Tibial artery (tissue), 4 donors: ENCODE measurements at regions not wholly inside any gene's neighbourhood (a gene's known extent, or its start where the extent isn't known, plus 50 kb on each side); places are given as distances from the start of the nearest gene placed in this dataset.

Source experiments
- DNase-seq, 2 donors: peaks; one replicate each; pipeline ENCODE4 v3.0.0-alpha.2; 2019
- H3K27ac ChIP-seq, 2 donors: fragments of 200-600 bp; sonication (generic) in 1 of 2; 1 replicate in 1 of 2; 2 replicates in 1 of 2; pipeline ENCODE4 v1.5.1; 2018 to 2019; ENCODE audit warnings: mild to moderate bottlenecking in 1 of 2
- H3K27me3 ChIP-seq, 2 donors: fragments of 200-600 bp; sonication (generic) in 1 of 2; one replicate each; pipeline versions ENCODE4 v1.5.1 to v1.6.0; 2016 to 2019
- H3K36me3 ChIP-seq, 3 donors: fragments of 200-600 bp; sonication (generic) in 2 of 3; one replicate each; pipeline ENCODE4 v1.5.1; 2016 to 2019; ENCODE audit warnings: mild to moderate bottlenecking in 2 of 3
- H3K4me1 ChIP-seq, 4 donors: fragments of 200-600 bp; sonication (generic) in 2 of 4; 1 replicate in 3 of 4; 2 replicates in 1 of 4; pipeline ENCODE4 v1.5.1; 2016 to 2019
- H3K4me3 ChIP-seq, 2 donors: fragments of 200-600 bp; sonication (generic) in 1 of 2; 1 replicate in 1 of 2; 2 replicates in 1 of 2; pipeline ENCODE4 v1.5.1; 2018 to 2019; ENCODE audit warnings: mild to moderate bottlenecking in 2 of 2
- H3K9me3 ChIP-seq, 3 donors: fragments of 200-600 bp; sonication (generic) in 1 of 3; one replicate each; pipeline ENCODE4 v1.5.1; 2016 to 2019
- intact Hi-C: fragments of 100-400 bp; cut with DNase I; formaldehyde crosslinking; loops from one replicate; pipeline ENCODE4 v1.15.0; 2023; ENCODE audit warnings: low total_unique reads
- TF ChIP-seq, protein P1 (sequence below), 2 experiments: fragments of 200-600 bp in 1 of 2; fragments of 450-650 bp in 1 of 2; IDR thresholded peaks; one replicate each; pipeline ENCODE4 v1.5.1; 2017 to 2019; ENCODE audit warnings: antibody characterized with exemption in 2 of 2, mild to moderate bottlenecking in 1 of 2, moderate library complexity in 1 of 2

DNA sequence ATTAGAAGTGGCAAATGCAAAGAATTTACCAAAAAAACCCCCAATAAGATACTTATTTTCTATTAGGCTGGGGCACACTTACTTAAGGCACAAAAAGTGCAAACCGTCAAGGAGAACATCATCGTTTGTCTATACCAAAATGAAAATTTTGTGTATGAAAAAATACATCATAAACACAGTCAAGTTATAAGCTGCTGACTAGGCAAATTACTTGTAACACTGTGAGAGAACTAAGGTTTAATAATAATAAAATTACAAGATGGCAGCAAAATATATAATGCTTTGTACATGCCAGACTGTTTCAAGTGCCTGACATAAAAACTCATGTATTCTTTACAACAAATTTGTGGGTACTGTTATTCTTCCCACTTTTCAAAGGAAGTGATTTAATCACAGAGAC, 297.2 kb upstream of the CRBN start:
- TF ChIP-seq, protein P1, sequence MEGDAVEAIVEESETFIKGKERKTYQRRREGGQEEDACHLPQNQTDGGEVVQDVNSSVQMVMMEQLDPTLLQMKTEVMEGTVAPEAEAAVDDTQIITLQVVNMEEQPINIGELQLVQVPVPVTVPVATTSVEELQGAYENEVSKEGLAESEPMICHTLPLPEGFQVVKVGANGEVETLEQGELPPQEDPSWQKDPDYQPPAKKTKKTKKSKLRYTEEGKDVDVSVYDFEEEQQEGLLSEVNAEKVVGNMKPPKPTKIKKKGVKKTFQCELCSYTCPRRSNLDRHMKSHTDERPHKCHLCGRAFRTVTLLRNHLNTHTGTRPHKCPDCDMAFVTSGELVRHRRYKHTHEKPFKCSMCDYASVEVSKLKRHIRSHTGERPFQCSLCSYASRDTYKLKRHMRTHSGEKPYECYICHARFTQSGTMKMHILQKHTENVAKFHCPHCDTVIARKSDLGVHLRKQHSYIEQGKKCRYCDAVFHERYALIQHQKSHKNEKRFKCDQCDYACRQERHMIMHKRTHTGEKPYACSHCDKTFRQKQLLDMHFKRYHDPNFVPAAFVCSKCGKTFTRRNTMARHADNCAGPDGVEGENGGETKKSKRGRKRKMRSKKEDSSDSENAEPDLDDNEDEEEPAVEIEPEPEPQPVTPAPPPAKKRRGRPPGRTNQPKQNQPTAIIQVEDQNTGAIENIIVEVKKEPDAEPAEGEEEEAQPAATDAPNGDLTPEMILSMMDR (IDR thresholded peaks at IDR 0.05): no peak
- Histone ChIP-seq H3K36me3 (no peaks in the 10 kb centered on the region), H3K9me3 (no peaks in the 10 kb centered on the region), H3K4me1 (no peaks in the 10 kb centered on the region), H3K4me3 (no peak overlapping the region), H3K27me3 (no peaks in the 10 kb centered on the region), H3K27ac (no peak overlapping the region)
- no peak for DNase-seq
- intact Hi-C loops: no loop called here

DNA sequence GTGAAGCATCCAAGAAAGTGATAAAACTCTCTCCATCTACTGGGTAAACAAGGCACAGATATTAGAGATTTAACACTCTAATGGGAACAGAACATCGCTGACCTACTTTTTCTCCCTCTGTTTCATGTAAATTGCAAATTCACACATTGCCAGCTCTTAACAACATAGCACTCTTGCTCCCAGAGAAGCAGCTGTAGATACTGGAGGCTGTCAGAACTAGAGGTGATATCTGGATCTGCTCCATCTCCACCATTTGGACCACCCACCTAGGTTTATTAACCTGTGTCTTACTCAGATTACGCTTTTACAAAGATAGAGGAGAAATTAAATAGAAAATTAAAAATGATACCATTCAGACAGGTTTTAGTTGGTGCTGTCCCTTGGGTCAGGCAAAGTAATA, 289.1 kb upstream of the CRBN start:
- H3K4me3 ChIP-seq: no peak overlapping the region
- H3K27me3 ChIP-seq: no peaks in the 10 kb centered on the region
- no peaks in the 10 kb centered on the region for H3K4me1 ChIP-seq
- intact Hi-C loops: no loop called here
- no peaks in the 10 kb centered on the region for H3K36me3 ChIP-seq
- no peak overlapping the region for H3K27ac ChIP-seq
- no peaks in the 10 kb centered on the region for H3K9me3 ChIP-seq
- TF ChIP-seq, protein P1 (IDR thresholded peaks at IDR 0.05): no peak
- DNase-seq: no peak

DNA sequence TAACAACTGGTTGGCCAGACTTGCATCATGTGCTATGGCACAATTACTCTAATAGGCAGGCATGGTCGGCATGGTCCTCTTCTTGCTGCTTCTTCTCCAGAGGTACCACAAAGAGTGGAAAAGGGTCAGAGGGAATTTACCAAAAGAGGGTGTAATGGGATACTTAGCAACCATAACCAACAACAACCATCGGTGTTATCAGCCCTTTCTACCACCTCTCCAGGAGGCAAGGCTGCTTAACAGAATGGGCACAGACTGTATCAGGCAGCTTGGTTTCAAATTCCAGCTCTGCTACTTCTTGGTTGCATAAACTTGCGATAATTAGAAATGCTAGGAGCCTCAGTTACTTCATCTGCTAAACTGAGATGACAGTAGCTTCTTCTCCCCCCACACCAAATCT, 284.6 kb upstream of the CRBN start:
- Histone ChIP-seq H3K27me3 (no peaks in the 10 kb centered on the region), H3K4me1 (no peaks in the 10 kb centered on the region), H3K27ac (no peak overlapping the region), H3K4me3 (no peak overlapping the region), H3K9me3 (no peaks in the 10 kb centered on the region), H3K36me3 (no peaks in the 10 kb centered on the region)
- intact Hi-C loops: no loop called here
- DNase-seq: no peak
- TF ChIP-seq, protein P1 (IDR thresholded peaks at IDR 0.05): no peak

DNA sequence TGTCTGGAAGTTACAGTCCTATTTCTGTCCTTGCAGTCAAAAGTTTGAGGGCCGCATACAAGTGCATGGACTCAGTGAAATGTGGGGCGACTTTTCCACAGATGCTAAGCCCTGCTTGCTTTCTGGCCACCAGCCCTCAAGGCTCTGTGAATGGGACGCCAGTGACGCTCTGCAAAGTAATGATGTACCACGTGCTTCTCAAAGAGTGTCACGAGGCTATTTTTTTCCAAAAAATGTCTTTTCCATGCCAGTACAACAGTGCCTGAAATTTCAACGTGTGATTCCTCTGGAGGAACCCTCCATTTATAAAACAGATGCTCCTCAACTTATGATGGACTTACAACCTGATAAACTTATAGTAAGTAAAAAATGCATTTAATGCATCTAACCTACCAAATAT, 281.8 kb upstream of the CRBN start:
- no peaks in the 10 kb centered on the region for H3K27me3 ChIP-seq
- no peaks in the 10 kb centered on the region for H3K9me3 ChIP-seq
- no peaks in the 10 kb centered on the region for H3K4me1 ChIP-seq
- no peaks in the 10 kb centered on the region for H3K36me3 ChIP-seq
- no peak for DNase-seq
- TF ChIP-seq, protein P1 (IDR thresholded peaks at IDR 0.05): no peak
- no peak overlapping the region for H3K27ac ChIP-seq
- intact Hi-C loops: no loop called here
- no peak overlapping the region for H3K4me3 ChIP-seq

DNA sequence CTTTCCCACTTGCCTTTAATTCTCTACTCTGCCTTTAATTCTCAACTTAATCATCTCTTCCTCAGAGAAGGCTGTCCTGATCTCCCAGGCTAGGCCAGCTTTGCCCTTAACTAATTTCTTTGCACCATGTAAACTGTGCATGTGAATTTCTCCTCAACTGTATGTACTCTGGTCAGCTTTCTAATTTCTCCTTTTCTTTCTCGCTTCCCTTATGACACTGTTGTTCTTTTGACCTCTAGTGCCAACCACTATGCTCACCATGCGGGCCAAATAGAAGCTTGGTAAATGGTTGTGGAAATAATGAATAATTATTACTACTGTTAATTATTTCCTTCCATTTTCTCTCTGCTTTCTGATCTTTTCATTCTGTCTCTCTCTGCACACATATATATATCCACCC, 269.0 kb upstream of the CRBN start:
- Histone ChIP-seq H3K4me1 (no peaks in the 10 kb centered on the region), H3K4me3 (no peak overlapping the region), H3K36me3 (no peaks in the 10 kb centered on the region), H3K27ac (no peak overlapping the region), H3K9me3 (no peaks in the 10 kb centered on the region), H3K27me3 (no peaks in the 10 kb centered on the region)
- TF ChIP-seq, protein P1 (IDR thresholded peaks at IDR 0.05): no peak
- intact Hi-C loops: no loop called here
- no peak for DNase-seq

DNA sequence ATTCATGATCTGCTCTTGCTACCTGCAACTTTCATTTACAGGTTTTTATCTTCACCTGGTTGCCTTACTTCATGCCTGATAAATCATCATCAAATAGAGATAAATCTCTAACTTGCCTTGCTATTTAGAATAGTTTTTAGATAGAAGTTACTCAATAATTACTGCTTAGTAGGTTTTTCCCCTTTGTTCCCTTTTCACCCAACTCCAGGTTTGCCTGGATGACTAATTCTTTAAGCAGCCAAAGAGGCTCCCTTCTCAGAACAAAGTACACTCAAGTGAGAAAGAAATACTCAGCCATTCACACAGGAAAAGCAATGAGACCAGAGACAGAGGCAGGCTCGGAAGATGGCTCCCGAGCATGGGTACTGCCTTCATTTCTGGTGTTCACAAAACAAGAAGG, 268.1 kb upstream of the CRBN start:
- H3K4me1 ChIP-seq: no peaks in the 10 kb centered on the region
- H3K9me3 ChIP-seq: no peaks in the 10 kb centered on the region
- intact Hi-C loops: no loop called here
- no peak overlapping the region for H3K4me3 ChIP-seq
- no peaks in the 10 kb centered on the region for H3K27me3 ChIP-seq
- TF ChIP-seq, protein P1 (IDR thresholded peaks at IDR 0.05): no peak
- DNase-seq: no peak
- no peaks in the 10 kb centered on the region for H3K36me3 ChIP-seq
- no peak overlapping the region for H3K27ac ChIP-seq
